ENCODE measurements at regions not wholly inside any gene's neighbourhood (a gene's known extent, or its start where the extent isn't known, plus 50 kb on each side); places are given as distances from the start of the nearest gene placed in this dataset.

DNA sequence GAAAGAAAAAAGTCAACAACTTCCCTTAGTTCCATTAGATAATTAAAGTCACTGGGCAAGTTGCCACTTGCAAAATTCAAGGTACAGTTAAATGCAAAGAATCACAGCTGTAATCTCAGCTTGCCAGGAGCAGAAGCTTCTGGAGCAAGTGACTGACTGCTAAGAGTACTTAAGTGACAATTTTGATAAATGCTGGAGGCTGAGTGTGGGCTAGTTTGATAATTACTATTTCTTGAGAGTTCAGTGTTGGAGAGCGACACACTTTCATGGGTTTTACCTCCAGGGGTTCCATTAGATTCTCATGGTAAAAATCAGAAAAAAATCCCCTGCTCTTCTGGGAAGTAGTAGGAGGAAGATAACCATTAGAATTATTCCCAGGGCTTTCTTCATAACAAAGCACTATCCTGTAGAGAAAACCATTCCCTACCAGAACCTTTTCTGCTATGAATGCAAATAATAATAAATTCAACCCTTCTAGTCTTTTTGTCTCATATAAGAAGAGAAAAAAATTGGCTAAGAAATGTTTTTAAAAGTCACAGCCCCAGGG, 486.3 kb downstream of the POM121L12 start:
- no TSS peak for BruUV-seq (replicated peaks)
- DNase-seq, result no peak
- H3K4me1 Mint-ChIP-seq (ENCODE audit: low read depth, unreplicated experiment), result no peaks in the 10 kb centered on the region
- intact Hi-C loops (cut with micrococcal nuclease; ENCODE audit: unreplicated experiment), result no loop called here
- no peaks in the 10 kb centered on the region for H3K27me3 Mint-ChIP-seq (ENCODE audit: unreplicated experiment)
- no peak overlapping the region for H3K27ac Mint-ChIP-seq (ENCODE audit: unreplicated experiment)
- no peaks in the 10 kb centered on the region for H3K36me3 Mint-ChIP-seq (ENCODE audit: insufficient read depth, unreplicated experiment)
- CTCF ChIA-PET, result no interaction called here
- H3K4me3 Mint-ChIP-seq (ENCODE audit: low read depth, unreplicated experiment), result no peak overlapping the region
- TF ChIP-seq CTCF (IDR thresholded peaks at IDR 0.05; ENCODE audit: unreplicated experiment), result no peak
- H3K9me3 Mint-ChIP-seq (ENCODE audit: low read depth, unreplicated experiment), result peaks cover 11% of the 10 kb centered on the region

GRCh38 chr7:53539558-53539957, 504.1 kb downstream of the POM121L12 start:
- H3K27me3 Mint-ChIP-seq (ENCODE audit: unreplicated experiment), result no peaks in the 10 kb centered on the region
- H3K4me1 Mint-ChIP-seq (ENCODE audit: low read depth, unreplicated experiment), result no peaks in the 10 kb centered on the region
- no peaks in the 10 kb centered on the region for H3K36me3 Mint-ChIP-seq (ENCODE audit: insufficient read depth, unreplicated experiment)
- H3K9me3 Mint-ChIP-seq (ENCODE audit: low read depth, unreplicated experiment), result peaks cover 19% of the 10 kb centered on the region
- no TSS peak for BruUV-seq (replicated peaks)
- intact Hi-C loops (cut with micrococcal nuclease; ENCODE audit: unreplicated experiment), result no loop called here
- no peak for DNase-seq
- H3K27ac Mint-ChIP-seq (ENCODE audit: unreplicated experiment), result no peak overlapping the region
- no peak for TF ChIP-seq CTCF (IDR thresholded peaks at IDR 0.05; ENCODE audit: unreplicated experiment)
- CTCF ChIA-PET, result no interaction called here
- H3K4me3 Mint-ChIP-seq (ENCODE audit: low read depth, unreplicated experiment), result no peak overlapping the region

DNA sequence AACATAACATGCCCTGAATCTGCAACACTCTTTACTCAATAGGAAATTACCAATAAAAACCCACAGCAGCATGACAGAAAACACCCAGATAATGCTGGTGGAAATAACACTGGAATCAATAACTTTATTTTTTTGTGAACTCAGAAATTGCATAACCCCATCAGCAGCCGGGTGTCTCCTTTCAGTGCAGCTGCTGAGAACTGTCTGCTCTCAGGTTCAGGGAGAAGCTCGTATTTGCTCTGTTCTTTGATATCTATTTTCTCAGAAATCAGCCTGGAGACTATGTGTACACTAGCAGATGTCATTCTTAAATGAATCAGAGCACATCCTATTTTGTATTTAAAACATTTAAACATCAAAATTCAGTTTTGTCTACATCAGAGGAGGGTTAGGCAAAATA, 506.0 kb downstream of the POM121L12 start:
- CTCF ChIA-PET, result no interaction called here
- no TSS peak for BruUV-seq (replicated peaks)
- DNase-seq, result no peak
- Mint-ChIP-seq H3K4me1 (ENCODE audit: low read depth, unreplicated experiment) (no peaks in the 10 kb centered on the region), H3K9me3 (ENCODE audit: low read depth, unreplicated experiment) (peaks cover 15% of the 10 kb centered on the region), H3K27me3 (ENCODE audit: unreplicated experiment) (no peaks in the 10 kb centered on the region), H3K4me3 (ENCODE audit: low read depth, unreplicated experiment) (no peak overlapping the region), H3K36me3 (ENCODE audit: insufficient read depth, unreplicated experiment) (no peaks in the 10 kb centered on the region), H3K27ac (ENCODE audit: unreplicated experiment) (no peak overlapping the region)
- intact Hi-C loops (cut with micrococcal nuclease; ENCODE audit: unreplicated experiment), result no loop called here
- TF ChIP-seq CTCF (IDR thresholded peaks at IDR 0.05; ENCODE audit: unreplicated experiment), result no peak

GRCh38 chr7:53542157-53542556, 506.7 kb downstream of the POM121L12 start:
- peaks cover 15% of the 10 kb centered on the region for H3K9me3 Mint-ChIP-seq (ENCODE audit: low read depth, unreplicated experiment)
- no peak overlapping the region for H3K27ac Mint-ChIP-seq (ENCODE audit: unreplicated experiment)
- intact Hi-C loops (cut with micrococcal nuclease; ENCODE audit: unreplicated experiment), result no loop called here
- CTCF ChIA-PET, result no interaction called here
- DNase-seq, result no peak
- no peaks in the 10 kb centered on the region for H3K36me3 Mint-ChIP-seq (ENCODE audit: insufficient read depth, unreplicated experiment)
- BruUV-seq (replicated peaks), result no TSS peak
- no peak for TF ChIP-seq CTCF (IDR thresholded peaks at IDR 0.05; ENCODE audit: unreplicated experiment)
- no peaks in the 10 kb centered on the region for H3K4me1 Mint-ChIP-seq (ENCODE audit: low read depth, unreplicated experiment)
- no peak overlapping the region for H3K4me3 Mint-ChIP-seq (ENCODE audit: low read depth, unreplicated experiment)
- H3K27me3 Mint-ChIP-seq (ENCODE audit: unreplicated experiment), result no peaks in the 10 kb centered on the region

All from Calu3 (cell line).